Thyroid gland (tissue), 4 donors: ENCODE measurements at regions not wholly inside any gene's neighbourhood (a gene's known extent, or its start where the extent isn't known, plus 50 kb on each side); places are given as distances from the start of the nearest gene placed in this dataset.

Experiments
- POLR2A ChIP-seq, 2 donors: fragments of 450-650 bp; IDR thresholded peaks; one replicate each; pipeline ENCODE4 v1.6.1; 2017; ENCODE audit warnings: antibody characterized with exemption in 2 of 2, mild to moderate bottlenecking in 2 of 2, moderate library complexity in 1 of 2
- TF ChIP-seq, protein P1 (sequence below), 6 experiments: fragments of 200-600 bp in 3 of 6; fragments of 450-650 bp in 3 of 6; sonication (generic) in 3 of 6; IDR thresholded peaks; one replicate each; pipeline ENCODE4 v1.5.1; 2016 to 2019; ENCODE audit warnings: antibody characterized with exemption in 6 of 6, mild to moderate bottlenecking in 2 of 6, inconsistent platforms in 1 of 6, moderate library complexity in 1 of 6

DNA sequence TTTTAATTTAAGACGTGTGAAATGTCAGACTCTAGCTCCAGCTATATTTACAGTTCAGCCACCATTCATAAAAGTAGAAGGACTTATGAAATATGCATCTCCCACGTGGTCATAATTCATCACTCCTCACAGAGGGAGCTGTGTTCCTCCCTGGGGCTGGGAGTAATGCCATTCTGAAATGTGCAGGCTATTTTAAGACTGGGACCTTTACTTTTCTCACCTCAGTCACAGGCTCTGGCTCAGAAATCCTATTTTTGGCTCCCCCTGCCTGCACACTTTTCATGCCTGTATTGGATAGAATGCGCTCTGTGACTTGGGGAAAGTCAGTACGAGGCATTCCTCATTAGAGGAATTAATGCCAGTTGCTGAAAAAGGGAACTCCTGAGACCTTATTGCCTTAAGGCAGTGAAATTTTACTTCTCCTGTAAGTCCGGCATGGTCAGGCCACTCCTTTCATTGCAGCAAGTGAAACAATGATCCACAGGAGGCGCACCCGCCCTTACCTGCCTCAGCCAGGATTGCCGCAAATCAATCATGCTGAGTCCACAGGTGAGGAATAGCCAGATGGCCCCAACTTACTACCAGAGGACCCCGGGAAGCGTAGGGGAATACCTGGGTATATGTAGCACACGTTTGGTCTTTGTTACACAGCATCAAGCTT lies 1133.2 kb upstream of the TMEM132C start:
- TF ChIP-seq, protein P1, sequence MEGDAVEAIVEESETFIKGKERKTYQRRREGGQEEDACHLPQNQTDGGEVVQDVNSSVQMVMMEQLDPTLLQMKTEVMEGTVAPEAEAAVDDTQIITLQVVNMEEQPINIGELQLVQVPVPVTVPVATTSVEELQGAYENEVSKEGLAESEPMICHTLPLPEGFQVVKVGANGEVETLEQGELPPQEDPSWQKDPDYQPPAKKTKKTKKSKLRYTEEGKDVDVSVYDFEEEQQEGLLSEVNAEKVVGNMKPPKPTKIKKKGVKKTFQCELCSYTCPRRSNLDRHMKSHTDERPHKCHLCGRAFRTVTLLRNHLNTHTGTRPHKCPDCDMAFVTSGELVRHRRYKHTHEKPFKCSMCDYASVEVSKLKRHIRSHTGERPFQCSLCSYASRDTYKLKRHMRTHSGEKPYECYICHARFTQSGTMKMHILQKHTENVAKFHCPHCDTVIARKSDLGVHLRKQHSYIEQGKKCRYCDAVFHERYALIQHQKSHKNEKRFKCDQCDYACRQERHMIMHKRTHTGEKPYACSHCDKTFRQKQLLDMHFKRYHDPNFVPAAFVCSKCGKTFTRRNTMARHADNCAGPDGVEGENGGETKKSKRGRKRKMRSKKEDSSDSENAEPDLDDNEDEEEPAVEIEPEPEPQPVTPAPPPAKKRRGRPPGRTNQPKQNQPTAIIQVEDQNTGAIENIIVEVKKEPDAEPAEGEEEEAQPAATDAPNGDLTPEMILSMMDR (IDR thresholded peaks at IDR 0.05), result no peak
- TF ChIP-seq POLR2A (IDR thresholded peaks at IDR 0.05), result no peak
